Kidney epithelial cell (primary cell): ENCODE measurements at regions not wholly inside any gene's neighbourhood (a gene's known extent, or its start where the extent isn't known, plus 50 kb on each side); places are given as distances from the start of the nearest gene placed in this dataset.

ENCODE experiments used
- DNase-seq: peaks from one replicate; pipeline ENCODE4 v3.0.0-alpha.2; 2010; ENCODE audit warnings: low read depth
- H3K27me3 ChIP-seq: 2 replicates; pipeline ENCODE4 v1.6.0; 2011; ENCODE audit warnings: low read length; ENCODE audit not compliant: control insufficient read depth, insufficient read depth
- H3K36me3 ChIP-seq: 2 replicates; pipeline ENCODE4 v1.5.1; 2011; ENCODE audit warnings: low read length; ENCODE audit not compliant: control insufficient read depth, insufficient read depth
- H3K4me3 ChIP-seq: 2 replicates; pipeline ENCODE4 v1.5.1; 2011; ENCODE audit warnings: low read depth, mild to moderate bottlenecking, control low read depth, low read length
- CTCF ChIP-seq: IDR thresholded peaks from 2 replicates; pipeline ENCODE4 v1.5.1; 2011; ENCODE audit warnings: mild to moderate bottlenecking, moderate library complexity, low read length, control low read depth, inconsistent platforms; ENCODE audit not compliant: insufficient read depth, poor library complexity, severe bottlenecking

- DNase-seq = no peak
- H3K27me3 ChIP-seq = no peaks in the 10 kb centered on the region
- no peak for TF ChIP-seq CTCF
Observed at GRCh38 chr16:59220011-59220410, 485.9 kb upstream of the GOT2 start.

GRCh38 chr16:59216291-59216690 is 482.2 kb upstream of the GOT2 start:
- Histone ChIP-seq H3K4me3 (no peak overlapping the region), H3K27me3 (no peaks in the 10 kb centered on the region), H3K36me3 (no peaks in the 10 kb centered on the region)
- no peak for DNase-seq
- TF ChIP-seq CTCF = no peak

More at GRCh38 chr16:59220011-59220410, 485.9 kb upstream of the GOT2 start:
- Histone ChIP-seq H3K4me3 (no peak overlapping the region), H3K36me3 (no peaks in the 10 kb centered on the region)

GRCh38 chr16:59214455-59214854 is 480.3 kb upstream of the GOT2 start:
- no peak for TF ChIP-seq CTCF
- no peak for DNase-seq
- H3K27me3 ChIP-seq = no peaks in the 10 kb centered on the region
- no peak overlapping the region for H3K4me3 ChIP-seq
- H3K36me3 ChIP-seq = no peaks in the 10 kb centered on the region

- H3K4me3 ChIP-seq = no peak overlapping the region
- H3K27me3 ChIP-seq = no peaks in the 10 kb centered on the region
- TF ChIP-seq CTCF = no peak
- no peaks in the 10 kb centered on the region for H3K36me3 ChIP-seq
- no peak for DNase-seq
Observed at GRCh38 chr16:59213952-59214351, 479.8 kb upstream of the GOT2 start.

GRCh38 chr16:59212492-59213024 is 478.4 kb upstream of the GOT2 start:
- H3K36me3 ChIP-seq = no peaks in the 10 kb centered on the region
- TF ChIP-seq CTCF = no peak
- no peak for DNase-seq
- H3K27me3 ChIP-seq = no peaks in the 10 kb centered on the region
- H3K4me3 ChIP-seq = no peak overlapping the region

- H3K4me3 ChIP-seq = no peak overlapping the region
- no peaks in the 10 kb centered on the region for H3K36me3 ChIP-seq
- peak; percentile 79 for DNase-seq
- no peaks in the 10 kb centered on the region for H3K27me3 ChIP-seq
- no peak for TF ChIP-seq CTCF
Observed at GRCh38 chr16:59210955-59211541, 476.9 kb upstream of the GOT2 start.
